A673 (cell line): ENCODE measurements at regions not wholly inside any gene's neighbourhood (a gene's known extent, or its start where the extent isn't known, plus 50 kb on each side); places are given as distances from the start of the nearest gene placed in this dataset.
"Not testable (repeated sequence)": the region's sequence is repeated elsewhere in the genome, so short reads cannot be mapped to it uniquely, and the experiment has no call there.

Source experiments
- BruUV-seq: library from RNA; stranded (reverse); fragments of 400-500 nt; replicated peaks from 2 replicates; lab custom pipeline; 2021; lab: Mats Ljungman, UMichigan
- CTCF ChIA-PET: fragments of 300-600 bp; sonication (Branson Sonifier 250); formaldehyde crosslinking; loops from one replicate; lab custom pipeline; 2022; ENCODE audit warnings: antibody characterized with exemption; lab: Charles Lee
- POLR2A ChIA-PET: fragments of 300-600 bp; sonication (Branson Sonifier 250); formaldehyde crosslinking; loops from one replicate; lab custom pipeline; 2022; ENCODE audit warnings: antibody characterized with exemption; ENCODE audit not compliant: low non-redundant PET; lab: Charles Lee
- DNase-seq: peaks from one replicate; pipeline ENCODE4 v3.0.0-alpha.2; 2015; ENCODE audit warnings: low spot score
- H3K27ac ChIP-seq: fragments of 200-600 bp; sonication (generic); 2 replicates; pipeline ENCODE4 v1.5.1; 2016; ENCODE audit warnings: mixed run types, low read depth, mild to moderate bottlenecking, mixed read lengths, antibody characterized with exemption, low read length; ENCODE audit not compliant: poor library complexity, severe bottlenecking
- H3K27me3 ChIP-seq: fragments of 200-600 bp; sonication (generic); replicated peaks from 2 replicates; pipeline ENCODE4 v1.6.1; 2017; ENCODE audit warnings: mixed run types, low read depth, mild to moderate bottlenecking, mixed read lengths, antibody characterized with exemption, low read length; ENCODE audit not compliant: insufficient read depth, poor library complexity
- H3K36me3 ChIP-seq: fragments of 200-600 bp; sonication (generic); 2 replicates; pipeline ENCODE4 v1.6.1; 2016; ENCODE audit warnings: mixed run types, mild to moderate bottlenecking, mixed read lengths, antibody characterized with exemption, low read length; ENCODE audit not compliant: insufficient read depth, poor library complexity, severe bottlenecking
- H3K4me1 ChIP-seq: fragments of 200-600 bp; sonication (generic); 2 replicates; pipeline ENCODE4 v1.6.1; 2017; ENCODE audit warnings: mixed run types, mild to moderate bottlenecking, mixed read lengths, antibody characterized with exemption, low read length; ENCODE audit not compliant: insufficient read depth, poor library complexity, severe bottlenecking
- H3K4me3 ChIP-seq: fragments of 200-600 bp; sonication (generic); 2 replicates; pipeline ENCODE4 v1.5.1; 2016; ENCODE audit warnings: low read depth, mixed run types, mild to moderate bottlenecking, mixed read lengths, low read length; ENCODE audit not compliant: poor library complexity, severe bottlenecking
- H3K9me3 ChIP-seq: fragments of 200-600 bp; sonication (generic); 2 replicates; pipeline ENCODE4 v1.6.1; 2016; ENCODE audit warnings: mixed run types, low read depth, mild to moderate bottlenecking, mixed read lengths, antibody characterized with exemption, low read length; ENCODE audit not compliant: poor library complexity, severe bottlenecking
- EZH2 ChIP-seq: fragments of 200-600 bp; sonication (generic); IDR thresholded peaks from 2 replicates; pipeline ENCODE4 v1.6.1; 2017; ENCODE audit warnings: borderline replicate concordance, low read depth, mild to moderate bottlenecking, mixed read lengths, antibody characterized with exemption, low read length; ENCODE audit not compliant: poor library complexity, severe bottlenecking
- intact Hi-C: fragments of 100-400 bp; cut with micrococcal nuclease; formaldehyde crosslinking; loops from one replicate; pipeline ENCODE4 v1.10.0; 2022; ENCODE audit not compliant: unreplicated experiment
- TF ChIP-seq, protein P1 (sequence below): fragments of 300-800, 200-600 bp; sonication (generic); conservative IDR thresholded peaks from 2 replicates; pipeline ENCODE4 v1.5.1; 2017; ENCODE audit warnings: low read depth, mild to moderate bottlenecking, antibody characterized with exemption, low read length, moderate library complexity, mixed read lengths

DNA sequence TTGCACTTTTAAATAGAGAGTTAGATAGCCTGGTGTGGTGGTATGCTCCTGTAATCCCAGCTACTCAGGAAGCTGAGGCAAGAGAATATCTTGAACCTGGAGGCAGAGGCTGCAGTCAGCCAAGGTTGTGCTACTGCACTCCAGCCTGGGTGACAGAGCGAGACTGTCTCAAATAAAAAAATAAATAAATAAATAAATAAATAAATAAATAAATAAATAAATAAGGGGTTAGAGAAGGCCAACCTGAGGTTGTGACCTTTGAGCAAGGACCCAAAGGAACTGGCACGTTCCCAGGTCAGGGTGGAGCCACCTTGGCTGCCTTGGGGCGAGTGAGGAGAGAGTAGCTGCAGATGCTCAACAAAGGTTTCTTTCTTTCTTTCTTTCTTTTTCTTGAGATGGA lies 65.3 kb upstream of the TENM4 start:
- TF ChIP-seq, protein P1, sequence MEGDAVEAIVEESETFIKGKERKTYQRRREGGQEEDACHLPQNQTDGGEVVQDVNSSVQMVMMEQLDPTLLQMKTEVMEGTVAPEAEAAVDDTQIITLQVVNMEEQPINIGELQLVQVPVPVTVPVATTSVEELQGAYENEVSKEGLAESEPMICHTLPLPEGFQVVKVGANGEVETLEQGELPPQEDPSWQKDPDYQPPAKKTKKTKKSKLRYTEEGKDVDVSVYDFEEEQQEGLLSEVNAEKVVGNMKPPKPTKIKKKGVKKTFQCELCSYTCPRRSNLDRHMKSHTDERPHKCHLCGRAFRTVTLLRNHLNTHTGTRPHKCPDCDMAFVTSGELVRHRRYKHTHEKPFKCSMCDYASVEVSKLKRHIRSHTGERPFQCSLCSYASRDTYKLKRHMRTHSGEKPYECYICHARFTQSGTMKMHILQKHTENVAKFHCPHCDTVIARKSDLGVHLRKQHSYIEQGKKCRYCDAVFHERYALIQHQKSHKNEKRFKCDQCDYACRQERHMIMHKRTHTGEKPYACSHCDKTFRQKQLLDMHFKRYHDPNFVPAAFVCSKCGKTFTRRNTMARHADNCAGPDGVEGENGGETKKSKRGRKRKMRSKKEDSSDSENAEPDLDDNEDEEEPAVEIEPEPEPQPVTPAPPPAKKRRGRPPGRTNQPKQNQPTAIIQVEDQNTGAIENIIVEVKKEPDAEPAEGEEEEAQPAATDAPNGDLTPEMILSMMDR: no peak
- no peak for TF ChIP-seq EZH2
- Histone ChIP-seq H3K4me3 (no peak overlapping the region), H3K27me3 (no peaks in the 10 kb centered on the region), H3K4me1 (no peaks in the 10 kb centered on the region), H3K36me3 (no peaks in the 10 kb centered on the region), H3K27ac (no peak overlapping the region), H3K9me3 (no peaks in the 10 kb centered on the region)
- CTCF ChIA-PET: no interaction called here
- intact Hi-C loops: no loop called here
- DNase-seq: no peak
- BruUV-seq: no TSS peak
- POLR2A ChIA-PET: no interaction called here

DNA sequence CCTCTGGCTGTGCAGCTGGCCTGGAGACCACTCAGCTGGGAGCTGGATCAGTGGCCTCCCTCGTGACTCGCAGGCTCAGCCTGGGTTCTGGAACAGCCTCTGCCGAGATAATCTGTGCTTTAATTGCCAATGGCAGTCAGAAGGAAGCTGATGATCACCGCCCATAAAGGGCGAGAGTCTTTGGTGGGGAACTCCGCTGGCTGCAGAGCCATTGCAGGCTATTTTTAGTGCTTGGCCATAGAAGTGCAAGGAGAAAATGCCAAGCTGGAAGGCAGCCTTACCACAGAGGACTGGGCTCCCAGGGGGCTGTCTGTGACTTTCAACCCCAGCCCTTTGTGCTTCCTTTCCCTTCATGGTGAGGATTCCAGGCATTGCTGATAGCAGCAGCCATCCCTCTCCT lies 62.2 kb upstream of the TENM4 start:
- no peak for TF ChIP-seq EZH2
- TF ChIP-seq, protein P1: no peak
- intact Hi-C loops: no loop called here
- DNase-seq: no peak
- no peaks in the 10 kb centered on the region for H3K36me3 ChIP-seq
- H3K9me3 ChIP-seq: no peaks in the 10 kb centered on the region
- no peak overlapping the region for H3K27ac ChIP-seq
- ChIA-PET CTCF (no interaction called here), POLR2A (no interaction called here)
- H3K27me3 ChIP-seq: no peaks in the 10 kb centered on the region
- BruUV-seq: no TSS peak
- H3K4me3 ChIP-seq: no peak overlapping the region
- H3K4me1 ChIP-seq: no peaks in the 10 kb centered on the region

DNA sequence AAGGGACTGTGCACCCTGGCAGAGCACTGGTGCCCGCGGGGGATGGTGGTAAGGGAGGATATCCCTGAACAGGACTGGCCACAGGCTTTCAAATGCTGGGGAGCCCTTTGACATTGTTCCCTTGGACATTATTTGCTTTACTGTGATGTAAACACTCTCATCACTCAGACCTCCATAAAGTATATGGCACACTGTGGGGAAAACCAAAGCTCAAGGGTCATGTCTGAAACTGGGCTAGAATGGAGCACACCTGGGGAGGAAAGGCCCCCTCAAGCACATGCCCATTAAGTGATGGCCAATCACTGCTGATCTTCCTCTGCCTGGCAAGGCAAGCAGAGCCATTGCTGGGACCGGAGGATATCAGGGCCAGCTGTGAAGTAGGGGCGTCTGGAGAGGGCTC lies 60.9 kb upstream of the TENM4 start:
- H3K4me3 ChIP-seq: no peak overlapping the region
- CTCF ChIA-PET: no interaction called here
- POLR2A ChIA-PET: no interaction called here
- DNase-seq: no peak
- no peak for TF ChIP-seq EZH2
- TF ChIP-seq, protein P1: no peak
- intact Hi-C loops: no loop called here
- H3K36me3 ChIP-seq: no peaks in the 10 kb centered on the region
- no peaks in the 10 kb centered on the region for H3K9me3 ChIP-seq
- BruUV-seq: no TSS peak
- no peak overlapping the region for H3K27ac ChIP-seq
- no peaks in the 10 kb centered on the region for H3K4me1 ChIP-seq
- H3K27me3 ChIP-seq: no peaks in the 10 kb centered on the region

DNA sequence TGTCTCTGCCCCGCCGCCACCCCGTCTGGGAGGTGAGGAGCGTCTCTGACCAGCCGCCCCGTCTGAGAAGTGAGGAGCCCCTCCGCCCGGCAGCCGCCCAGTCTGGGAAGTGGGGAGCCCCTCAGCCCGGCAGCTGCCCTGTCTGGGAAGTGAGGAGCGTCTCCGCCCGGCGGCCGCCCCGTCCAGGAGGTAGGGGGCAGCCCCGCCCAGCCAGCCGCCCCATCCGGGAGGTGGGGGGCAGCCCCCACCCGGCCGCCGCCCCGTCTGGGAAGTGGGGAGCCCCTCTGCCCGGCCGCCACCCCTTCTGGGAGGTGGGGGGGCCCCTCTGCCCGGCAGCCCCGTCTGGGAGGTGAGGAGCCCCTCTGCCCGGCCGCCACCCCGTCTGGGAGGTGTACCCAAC lies 59.1 kb upstream of the TENM4 start:
- BruUV-seq, H3K4me1 ChIP-seq, H3K27me3 ChIP-seq, H3K9me3 ChIP-seq, H3K4me3 ChIP-seq, POLR2A ChIA-PET, DNase-seq, H3K36me3 ChIP-seq, intact Hi-C loops, H3K27ac ChIP-seq, CTCF ChIA-PET: not testable (repeated sequence)
